SK-N-SH treated with all-trans-retinoic acid at 6 μM for 48 hours (cell line): ENCODE measurements at regions not wholly inside any gene's neighbourhood (a gene's known extent, or its start where the extent isn't known, plus 50 kb on each side); places are given as distances from the start of the nearest gene placed in this dataset.

Experiments
- ATAC-seq: fragments of 200-7000 bp; cut with Tn5 transposase; 3 replicates; pipeline ENCODE4 v1.9.1; 2020; ENCODE audit warnings: mild to moderate bottlenecking, moderate library complexity
- BACH2 ChIP-seq: fragments of 250-450 bp; sonication (Bioruptor Pico); IDR thresholded peaks from 2 replicates; pipeline ENCODE4 v1.9.0; 2021; ENCODE audit warnings: mild to moderate bottlenecking, borderline replicate concordance
- CSDC2 ChIP-seq: fragments of 250-450 bp; sonication (Bioruptor Pico); IDR thresholded peaks from 2 replicates; pipeline ENCODE4 v1.5.0; 2020; ENCODE audit warnings: mild to moderate bottlenecking, moderate library complexity
- ISL1 ChIP-seq: fragments of 250-450 bp; sonication (Bioruptor Pico); IDR thresholded peaks from 2 replicates; pipeline ENCODE4 v2.1.2; 2022; ENCODE audit warnings: mild to moderate bottlenecking, moderate library complexity
- OSR1 ChIP-seq: fragments of 250-450 bp; sonication (Bioruptor Pico); IDR thresholded peaks from 2 replicates; pipeline ENCODE4 v1.8.0; 2022; ENCODE audit warnings: moderate library complexity, mild to moderate bottlenecking, inconsistent platforms
- PPARA ChIP-seq: fragments of 250-450 bp; sonication (Bioruptor Pico); IDR thresholded peaks from 2 replicates; pipeline ENCODE4 v1.5.0; 2020; ENCODE audit warnings: mild to moderate bottlenecking, borderline replicate concordance
- SNAI2 ChIP-seq: fragments of 250-450 bp; sonication (Bioruptor Pico); IDR thresholded peaks from 2 replicates; pipeline ENCODE4 v1.5.0; 2020; ENCODE audit warnings: mild to moderate bottlenecking, moderate library complexity
- TCF4 ChIP-seq: fragments of 250-450 bp; sonication (Bioruptor Pico); IDR thresholded peaks from 2 replicates; pipeline ENCODE4 v1.8.0; 2021; ENCODE audit warnings: mild to moderate bottlenecking, moderate library complexity, borderline replicate concordance
- TOX ChIP-seq: fragments of 250-450 bp; sonication (Bioruptor Pico); IDR thresholded peaks from 2 replicates; pipeline ENCODE4 v1.8.0; 2021; ENCODE audit warnings: mild to moderate bottlenecking, moderate library complexity, borderline replicate concordance
- ZC3H10 ChIP-seq: fragments of 250-450 bp; sonication (Bioruptor Pico); IDR thresholded peaks from 2 replicates; pipeline ENCODE4 v1.5.1; 2021; ENCODE audit warnings: mild to moderate bottlenecking, moderate library complexity
- ZFP3 ChIP-seq: fragments of 250-450 bp; sonication (Bioruptor Pico); IDR thresholded peaks from 2 replicates; pipeline ENCODE4 v1.5.0; 2020; ENCODE audit warnings: mild to moderate bottlenecking, moderate library complexity
- ZFP30 ChIP-seq: fragments of 450-650 bp; formaldehyde crosslinking; IDR thresholded peaks from 2 replicates; pipeline ENCODE4 v1.5.0; 2022; ENCODE audit warnings: mild to moderate bottlenecking, moderate library complexity
- ZNF565 ChIP-seq: fragments of 450-650 bp; formaldehyde crosslinking; conservative IDR thresholded peaks from 2 replicates; pipeline ENCODE4 v1.5.0; 2020; ENCODE audit warnings: low read depth, mild to moderate bottlenecking, moderate library complexity
- ZNF70 ChIP-seq: fragments of 450-650 bp; formaldehyde crosslinking; IDR thresholded peaks from 2 replicates; pipeline ENCODE4 v1.5.0; 2020; ENCODE audit warnings: mild to moderate bottlenecking, moderate library complexity
- ZNF8 ChIP-seq: fragments of 450-650 bp; formaldehyde crosslinking; IDR thresholded peaks from 2 replicates; pipeline ENCODE4 v1.5.0; 2020; ENCODE audit warnings: mild to moderate bottlenecking, moderate library complexity
- TF ChIP-seq, protein P1 (sequence below): fragments of 250-450 bp; sonication (Bioruptor Pico); IDR thresholded peaks from 2 replicates; pipeline ENCODE4 v1.5.1; 2021; ENCODE audit warnings: mild to moderate bottlenecking, moderate library complexity
- TF ChIP-seq, protein P2 (sequence below): fragments of 250-450 bp; sonication (Bioruptor Pico); IDR thresholded peaks from 2 replicates; pipeline ENCODE4 v1.5.0; 2020; ENCODE audit warnings: mild to moderate bottlenecking, moderate library complexity
- TF ChIP-seq, protein P3 (sequence below): fragments of 250-450 bp; sonication (Bioruptor Pico); IDR thresholded peaks from 2 replicates; pipeline ENCODE4 v1.8.0; 2021; ENCODE audit warnings: low read depth, mild to moderate bottlenecking, moderate library complexity, borderline replicate concordance
- TF ChIP-seq, protein P4 (sequence below): fragments of 250-450 bp; sonication (Bioruptor Pico); IDR thresholded peaks from 2 replicates; pipeline ENCODE4 v1.8.0; 2020; ENCODE audit warnings: mild to moderate bottlenecking, moderate library complexity, borderline replicate concordance

DNA sequence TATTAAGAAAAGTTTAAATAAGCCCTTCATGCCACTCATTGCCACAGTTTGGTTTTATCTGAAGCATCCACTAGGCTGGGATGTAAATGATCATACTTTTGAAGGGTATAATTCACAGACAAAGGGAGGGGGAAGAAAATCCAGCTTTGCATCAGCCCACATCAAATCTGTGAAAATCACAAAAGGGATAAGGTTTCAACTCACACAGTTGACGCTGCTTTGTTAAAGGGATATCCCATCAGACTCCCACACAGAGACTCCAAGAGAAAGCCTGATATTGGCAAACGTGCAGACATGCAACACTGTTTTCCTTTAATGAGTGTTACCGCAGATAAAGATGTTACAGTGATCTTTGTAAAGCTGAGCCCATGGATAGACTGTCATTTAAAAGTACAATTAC lies 602.9 kb downstream of the TLE1 start:
- no peak for ATAC-seq

DNA sequence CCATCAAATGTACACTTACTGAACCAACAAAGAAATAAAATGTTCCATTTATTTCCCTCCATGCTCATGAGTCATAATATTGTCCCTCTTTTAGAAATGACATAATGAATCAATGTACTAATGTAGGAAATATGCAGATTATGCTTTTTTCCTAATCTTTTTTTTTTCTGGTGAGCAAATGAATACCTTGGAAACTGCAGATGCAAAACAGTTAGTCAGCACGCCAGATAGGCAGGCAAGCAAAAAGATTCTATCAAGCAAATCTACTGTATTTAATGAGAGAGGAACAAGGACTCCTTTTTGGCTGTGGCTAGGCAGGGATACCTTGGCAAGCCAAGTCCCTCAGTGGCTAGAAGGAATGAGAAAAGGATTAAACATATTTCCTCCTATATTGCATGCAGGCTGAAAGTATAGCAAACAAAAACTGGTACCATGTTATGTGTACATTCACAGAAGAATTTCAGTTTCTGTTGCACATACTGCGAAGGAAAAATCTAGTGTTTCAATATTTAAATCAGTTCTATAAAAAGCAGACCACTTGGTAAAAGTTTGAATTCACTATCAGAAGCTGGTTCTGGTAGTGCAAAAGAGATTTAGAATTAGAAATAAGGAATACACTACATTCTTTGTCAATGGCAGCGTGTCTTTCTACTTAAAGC lies 605.4 kb downstream of the TLE1 start:
- TF ChIP-seq ISL1, result peak; percentile 57
- TF ChIP-seq, protein P1, sequence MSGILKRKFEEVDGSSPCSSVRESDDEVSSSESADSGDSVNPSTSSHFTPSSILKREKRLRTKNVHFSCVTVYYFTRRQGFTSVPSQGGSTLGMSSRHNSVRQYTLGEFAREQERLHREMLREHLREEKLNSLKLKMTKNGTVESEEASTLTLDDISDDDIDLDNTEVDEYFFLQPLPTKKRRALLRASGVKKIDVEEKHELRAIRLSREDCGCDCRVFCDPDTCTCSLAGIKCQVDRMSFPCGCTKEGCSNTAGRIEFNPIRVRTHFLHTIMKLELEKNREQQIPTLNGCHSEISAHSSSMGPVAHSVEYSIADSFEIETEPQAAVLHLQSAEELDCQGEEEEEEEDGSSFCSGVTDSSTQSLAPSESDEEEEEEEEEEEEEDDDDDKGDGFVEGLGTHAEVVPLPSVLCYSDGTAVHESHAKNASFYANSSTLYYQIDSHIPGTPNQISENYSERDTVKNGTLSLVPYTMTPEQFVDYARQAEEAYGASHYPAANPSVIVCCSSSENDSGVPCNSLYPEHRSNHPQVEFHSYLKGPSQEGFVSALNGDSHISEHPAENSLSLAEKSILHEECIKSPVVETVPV, result no peak
- TF ChIP-seq, all 23 proteins: peak for 1
- peak; percentile 56 for ATAC-seq

More for the DNA sequence above, 602.9 kb downstream of the TLE1 start:
- TF ChIP-seq ZFP3 (CRISPR knock-in tag), result no peak
- no peak for TF ChIP-seq ZNF70 (CRISPR knock-in tag)
- TF ChIP-seq TCF4 (CRISPR knock-in tag), result no peak
- no peak for TF ChIP-seq ZNF565
- no peak for TF ChIP-seq BACH2 (CRISPR knock-in tag)
- TF ChIP-seq ZFP30, result no peak
- TF ChIP-seq, protein P2, sequence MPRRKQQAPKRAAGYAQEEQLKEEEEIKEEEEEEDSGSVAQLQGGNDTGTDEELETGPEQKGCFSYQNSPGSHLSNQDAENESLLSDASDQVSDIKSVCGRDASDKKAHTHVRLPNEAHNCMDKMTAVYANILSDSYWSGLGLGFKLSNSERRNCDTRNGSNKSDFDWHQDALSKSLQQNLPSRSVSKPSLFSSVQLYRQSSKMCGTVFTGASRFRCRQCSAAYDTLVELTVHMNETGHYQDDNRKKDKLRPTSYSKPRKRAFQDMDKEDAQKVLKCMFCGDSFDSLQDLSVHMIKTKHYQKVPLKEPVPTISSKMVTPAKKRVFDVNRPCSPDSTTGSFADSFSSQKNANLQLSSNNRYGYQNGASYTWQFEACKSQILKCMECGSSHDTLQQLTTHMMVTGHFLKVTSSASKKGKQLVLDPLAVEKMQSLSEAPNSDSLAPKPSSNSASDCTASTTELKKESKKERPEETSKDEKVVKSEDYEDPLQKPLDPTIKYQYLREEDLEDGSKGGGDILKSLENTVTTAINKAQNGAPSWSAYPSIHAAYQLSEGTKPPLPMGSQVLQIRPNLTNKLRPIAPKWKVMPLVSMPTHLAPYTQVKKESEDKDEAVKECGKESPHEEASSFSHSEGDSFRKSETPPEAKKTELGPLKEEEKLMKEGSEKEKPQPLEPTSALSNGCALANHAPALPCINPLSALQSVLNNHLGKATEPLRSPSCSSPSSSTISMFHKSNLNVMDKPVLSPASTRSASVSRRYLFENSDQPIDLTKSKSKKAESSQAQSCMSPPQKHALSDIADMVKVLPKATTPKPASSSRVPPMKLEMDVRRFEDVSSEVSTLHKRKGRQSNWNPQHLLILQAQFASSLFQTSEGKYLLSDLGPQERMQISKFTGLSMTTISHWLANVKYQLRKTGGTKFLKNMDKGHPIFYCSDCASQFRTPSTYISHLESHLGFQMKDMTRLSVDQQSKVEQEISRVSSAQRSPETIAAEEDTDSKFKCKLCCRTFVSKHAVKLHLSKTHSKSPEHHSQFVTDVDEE (CRISPR knock-in tag), result no peak
- no peak for TF ChIP-seq SNAI2 (CRISPR knock-in tag)
- TF ChIP-seq, protein P1, result no peak
- TF ChIP-seq ZNF8 (CRISPR knock-in tag), result no peak
- TF ChIP-seq ZC3H10 (CRISPR knock-in tag), result no peak
- TF ChIP-seq TOX (CRISPR knock-in tag), result no peak
- no peak for TF ChIP-seq OSR1 (CRISPR knock-in tag)
- TF ChIP-seq, protein P3, sequence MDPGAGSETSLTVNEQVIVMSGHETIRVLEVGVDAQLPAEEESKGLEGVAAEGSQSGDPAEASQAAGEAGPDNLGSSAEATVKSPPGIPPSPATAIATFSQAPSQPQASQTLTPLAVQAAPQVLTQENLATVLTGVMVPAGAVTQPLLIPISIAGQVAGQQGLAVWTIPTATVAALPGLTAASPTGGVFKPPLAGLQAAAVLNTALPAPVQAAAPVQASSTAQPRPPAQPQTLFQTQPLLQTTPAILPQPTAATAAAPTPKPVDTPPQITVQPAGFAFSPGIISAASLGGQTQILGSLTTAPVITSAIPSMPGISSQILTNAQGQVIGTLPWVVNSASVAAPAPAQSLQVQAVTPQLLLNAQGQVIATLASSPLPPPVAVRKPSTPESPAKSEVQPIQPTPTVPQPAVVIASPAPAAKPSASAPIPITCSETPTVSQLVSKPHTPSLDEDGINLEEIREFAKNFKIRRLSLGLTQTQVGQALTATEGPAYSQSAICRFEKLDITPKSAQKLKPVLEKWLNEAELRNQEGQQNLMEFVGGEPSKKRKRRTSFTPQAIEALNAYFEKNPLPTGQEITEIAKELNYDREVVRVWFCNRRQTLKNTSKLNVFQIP (CRISPR knock-in tag), result no peak
- TF ChIP-seq, protein P4, sequence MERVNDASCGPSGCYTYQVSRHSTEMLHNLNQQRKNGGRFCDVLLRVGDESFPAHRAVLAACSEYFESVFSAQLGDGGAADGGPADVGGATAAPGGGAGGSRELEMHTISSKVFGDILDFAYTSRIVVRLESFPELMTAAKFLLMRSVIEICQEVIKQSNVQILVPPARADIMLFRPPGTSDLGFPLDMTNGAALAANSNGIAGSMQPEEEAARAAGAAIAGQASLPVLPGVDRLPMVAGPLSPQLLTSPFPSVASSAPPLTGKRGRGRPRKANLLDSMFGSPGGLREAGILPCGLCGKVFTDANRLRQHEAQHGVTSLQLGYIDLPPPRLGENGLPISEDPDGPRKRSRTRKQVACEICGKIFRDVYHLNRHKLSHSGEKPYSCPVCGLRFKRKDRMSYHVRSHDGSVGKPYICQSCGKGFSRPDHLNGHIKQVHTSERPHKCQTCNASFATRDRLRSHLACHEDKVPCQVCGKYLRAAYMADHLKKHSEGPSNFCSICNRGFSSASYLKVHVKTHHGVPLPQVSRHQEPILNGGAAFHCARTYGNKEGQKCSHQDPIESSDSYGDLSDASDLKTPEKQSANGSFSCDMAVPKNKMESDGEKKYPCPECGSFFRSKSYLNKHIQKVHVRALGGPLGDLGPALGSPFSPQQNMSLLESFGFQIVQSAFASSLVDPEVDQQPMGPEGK (CRISPR knock-in tag), result no peak
- no peak for TF ChIP-seq PPARA
- TF ChIP-seq ISL1, result no peak

DNA sequence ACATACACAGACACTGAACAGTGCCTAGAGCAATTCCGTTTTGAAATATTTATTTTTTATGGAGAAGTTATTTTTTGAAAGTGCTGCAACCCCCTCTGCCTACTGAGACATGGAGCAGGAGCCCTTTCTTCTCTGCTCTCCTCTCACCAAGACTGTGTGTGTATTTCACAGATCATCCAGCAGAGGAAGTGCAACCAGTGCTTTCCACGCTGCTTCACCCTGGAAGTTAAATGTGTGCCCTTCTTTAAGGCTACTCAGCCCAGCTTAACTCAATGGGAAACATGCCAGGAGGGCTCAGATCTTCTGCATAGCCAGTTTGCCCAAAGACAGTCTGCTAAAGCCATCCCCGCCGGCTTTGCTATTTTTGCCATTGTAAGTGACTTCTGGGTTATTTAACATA lies 606.3 kb downstream of the TLE1 start:
- TF ChIP-seq BACH2 (CRISPR knock-in tag) (no peak), SNAI2 (CRISPR knock-in tag) (no peak), ZC3H10 (CRISPR knock-in tag) (no peak), ZNF8 (CRISPR knock-in tag) (no peak), TOX (CRISPR knock-in tag) (no peak), ZFP30 (no peak), CSDC2 (CRISPR knock-in tag) (no peak), ZFP3 (CRISPR knock-in tag) (no peak), ZNF70 (CRISPR knock-in tag) (no peak), OSR1 (CRISPR knock-in tag) (no peak)
- TF ChIP-seq, protein P1, result no peak
- peak; percentile 64 for ATAC-seq
